HepG2 (cell line): ENCODE measurements at regions not wholly inside any gene's neighbourhood (a gene's known extent, or its start where the extent isn't known, plus 50 kb on each side); places are given as distances from the start of the nearest gene placed in this dataset.

ENCODE experiments used
- ATAC-seq: fragments of 200-7000 bp; cut with Tn5 transposase; 3 replicates; pipeline ENCODE4 v1.9.1; 2020; ENCODE audit warnings: mild to moderate bottlenecking, moderate library complexity
- BruUV-seq: library from RNA; stranded (reverse); fragments of 400-500 nt; replicated peaks from 2 replicates; lab custom pipeline; 2021; lab: Mats Ljungman, UMichigan
- CTCF ChIA-PET: fragments of 300-600 bp; formaldehyde crosslinking; extraction: SDS; loops from one replicate; lab custom pipeline; 2021; ENCODE audit warnings: low total read pairs, inconsistent platforms, low intra/inter-chr PET ratio; lab: Yijun Ruan, JAX
- POLR2A ChIA-PET: fragments of 350-600 bp; sonication (Branson Sonifier 250); formaldehyde crosslinking; loops from one replicate; lab custom pipeline; 2020; ENCODE audit warnings: antibody characterized with exemption, inconsistent platforms; lab: Yijun Ruan, JAX
- DNase-seq: peaks from one replicate; pipeline ENCODE4 v3.0.0-alpha.2; 2015; ENCODE audit warnings: low spot score
- FAIRE-seq: peaks from 3 replicates; lab custom pipeline; 2011; peaks lifted over from hg19 to GRCh38; lab: Jason Lieb, UNC
- H2AFZ ChIP-seq: one replicate; pipeline ENCODE4 v1.6.1; 2011; ENCODE audit warnings: low read length, inconsistent platforms
- H3K27ac ChIP-seq: fragments of 300-600 bp; 3 replicates; pipeline ENCODE4 v1.8.0; 2011; ENCODE audit warnings: mixed run types, mild to moderate bottlenecking, mixed read lengths, low read length, inconsistent platforms; ENCODE audit not compliant: insufficient read depth; ENCODE audit errors: extremely low read length
- H3K27me3 ChIP-seq, 2 experiments: fragments of 200-600 bp in 1 of 2; 2 replicates in 1 of 2; 3 replicates in 1 of 2; pipeline versions ENCODE4 v1.6.0 to v1.8.0; 2011; ENCODE audit warnings: low read length in 2 of 2, mild to moderate bottlenecking in 2 of 2, moderate library complexity in 2 of 2, inconsistent platforms in 1 of 2; ENCODE audit not compliant: insufficient read depth in 2 of 2, control insufficient read depth in 1 of 2
- H3K36me3 ChIP-seq, 2 experiments: fragments of 200-600 bp in 1 of 2; replicated peaks in 1 of 2; 2 replicates in 1 of 2; 3 replicates in 1 of 2; pipeline versions ENCODE4 v1.5.1 to v1.8.0; 2011; ENCODE audit warnings: low read length in 2 of 2, inconsistent platforms in 1 of 2; ENCODE audit not compliant: insufficient read depth in 2 of 2, control insufficient read depth in 1 of 2
- H3K4me1 ChIP-seq: 2 replicates; pipeline ENCODE4 v1.5.1; 2012; ENCODE audit warnings: low read length, inconsistent platforms; ENCODE audit not compliant: insufficient read depth
- H3K4me2 ChIP-seq: 2 replicates; pipeline ENCODE4 v1.6.0; 2011; ENCODE audit warnings: low read depth, low read length, inconsistent platforms
- H3K4me3 ChIP-seq, 3 experiments: fragments of 200-600 bp in 1 of 3; sonication (generic), shearing (Covaris generic) in 1 of 3; replicated peaks in 1 of 3; 2 replicates each; pipeline ENCODE4 v1.5.1; 2011 to 2016; ENCODE audit warnings: low read length in 3 of 3, inconsistent platforms in 2 of 3, low read depth in 2 of 3, mild to moderate bottlenecking in 2 of 3, control low read depth in 1 of 3, mixed read lengths in 1 of 3; ENCODE audit not compliant: insufficient read depth in 1 of 3
- H3K79me2 ChIP-seq: one replicate; pipeline ENCODE4 v1.6.1; 2011; ENCODE audit warnings: low read length, inconsistent platforms; ENCODE audit not compliant: insufficient read depth
- H3K9ac ChIP-seq: 2 replicates; pipeline ENCODE4 v1.6.0; 2011; ENCODE audit warnings: mild to moderate bottlenecking, low read depth, low read length, inconsistent platforms; ENCODE audit not compliant: insufficient read depth
- H3K9me3 ChIP-seq: 2 replicates; pipeline ENCODE4 v1.5.1; 2012; ENCODE audit warnings: mild to moderate bottlenecking, low read length
- H4K20me1 ChIP-seq: 2 replicates; pipeline ENCODE4 v1.6.0; 2011; ENCODE audit warnings: inconsistent platforms, mild to moderate bottlenecking, low read length, moderate library complexity; ENCODE audit not compliant: insufficient read depth
- BORCS8-MEF2B ChIP-seq: sonication (generic); formaldehyde crosslinking; IDR thresholded peaks from 2 replicates; pipeline ENCODE4 v1.8.0; 2022; ENCODE audit warnings: mild to moderate bottlenecking, missing genetic modification reagents
- ERF ChIP-seq: IDR thresholded peaks from 2 replicates; pipeline ENCODE4 v1.6.1; 2018; ENCODE audit warnings: missing biosample characterization, missing genetic modification reagents
- FOXP1 ChIP-seq, 2 experiments: fragments of 450-650 bp in 1 of 2; IDR thresholded peaks; 2 replicates each; pipeline ENCODE4 v1.6.1; 2017 to 2018; ENCODE audit warnings: antibody characterized with exemption in 1 of 2
- GTF2F1 ChIP-seq: fragments of 150-350 bp; IDR thresholded peaks from 2 replicates; pipeline ENCODE4 v1.6.1; 2014; ENCODE audit warnings: low read length
- HNF4G ChIP-seq, 2 experiments: sonication (generic) in 1 of 2; formaldehyde crosslinking in 1 of 2; IDR thresholded peaks; 2 replicates each; pipeline versions ENCODE4 v1.4.0 to v1.6.1; 2011 to 2020; ENCODE audit warnings: borderline replicate concordance in 2 of 2, low read depth in 2 of 2, mild to moderate bottlenecking in 2 of 2, low read length in 1 of 2, missing genetic modification reagents in 1 of 2, moderate library complexity in 1 of 2
- ISX ChIP-seq: sonication (generic); formaldehyde crosslinking; conservative IDR thresholded peaks from 2 replicates; pipeline ENCODE4 v1.5.0; 2020; ENCODE audit warnings: missing genetic modification reagents
- JUNB ChIP-seq: sonication (generic); formaldehyde crosslinking; IDR thresholded peaks from 2 replicates; pipeline ENCODE4 v1.8.0; 2022; ENCODE audit warnings: missing genetic modification reagents, mild to moderate bottlenecking, borderline replicate concordance
- KAT8 ChIP-seq: IDR thresholded peaks from 2 replicates; pipeline ENCODE4 v1.6.1; 2016; ENCODE audit warnings: missing genetic modification reagents, missing compliant biosample characterization
- MED1 ChIP-seq: sonication (generic); formaldehyde crosslinking; IDR thresholded peaks from 2 replicates; pipeline ENCODE4 v1.4.0; 2020; ENCODE audit warnings: missing genetic modification reagents
- MXD4 ChIP-seq: IDR thresholded peaks from 2 replicates; pipeline ENCODE4 v1.6.1; 2016; ENCODE audit warnings: mild to moderate bottlenecking, missing biosample characterization, missing genetic modification reagents
- NFYC ChIP-seq: IDR thresholded peaks from 2 replicates; pipeline ENCODE4 v1.6.1; 2016; ENCODE audit warnings: missing genetic modification reagents, missing compliant biosample characterization
- NONO ChIP-seq, 2 experiments: fragments of 450-650 bp in 1 of 2; sonication (generic) in 1 of 2; formaldehyde crosslinking in 1 of 2; IDR thresholded peaks in 1 of 2; conservative IDR thresholded peaks in 1 of 2; 2 replicates each; pipeline versions ENCODE4 v1.6.1 to v1.8.0; 2017 to 2022; ENCODE audit warnings: mild to moderate bottlenecking in 1 of 2, missing genetic modification reagents in 1 of 2, moderate library complexity in 1 of 2
- POLR2G ChIP-seq: fragments of 200-400 bp; formaldehyde crosslinking; IDR thresholded peaks from 2 replicates; pipeline ENCODE4 v1.6.1; 2018; ENCODE audit warnings: mild to moderate bottlenecking, low read depth, low read length, moderate library complexity
- PRPF4 ChIP-seq: fragments of 200-400 bp; formaldehyde crosslinking; IDR thresholded peaks from 2 replicates; pipeline ENCODE4 v1.6.1; 2016; ENCODE audit warnings: low read length, low read depth; ENCODE audit not compliant: poor library complexity, severe bottlenecking
- SIX4 ChIP-seq: sonication (generic); formaldehyde crosslinking; IDR thresholded peaks from 2 replicates; pipeline ENCODE4 v1.4.0; 2020; ENCODE audit warnings: missing genetic modification reagents
- SMAD3 ChIP-seq: sonication (generic); formaldehyde crosslinking; IDR thresholded peaks from 2 replicates; pipeline ENCODE4 v1.4.0; 2020; ENCODE audit warnings: missing genetic modification reagents
- YEATS4 ChIP-seq: sonication (generic); formaldehyde crosslinking; IDR thresholded peaks from 2 replicates; pipeline ENCODE4 v1.4.0; 2020; ENCODE audit warnings: missing genetic modification reagents, borderline replicate concordance
- ZNF143 ChIP-seq: sonication (generic); formaldehyde crosslinking; IDR thresholded peaks from 2 replicates; pipeline ENCODE4 v1.4.0; 2020; ENCODE audit warnings: missing genetic modification reagents
- ZNF83 ChIP-seq: sonication (generic); formaldehyde crosslinking; IDR thresholded peaks from 2 replicates; pipeline ENCODE4 v1.4.0; 2020; ENCODE audit warnings: missing genetic modification reagents, mild to moderate bottlenecking, borderline replicate concordance
- WGBS: methylation state at CpG from one replicate; pipeline ENCODE4 v1.1.6; 2017; ENCODE audit warnings: low lambda C conversion rate; 5-methylcytosine and 5-hydroxymethylcytosine counted together
- in situ Hi-C: cut with HindIII; loops from 2 replicates; pipeline ENCODE4 v1.10.0; 2017; ENCODE audit warnings: low pct_unique_long_range_greater_than_20kb; ENCODE audit not compliant: extremely low pct_ligation_motif_present
- intact Hi-C: fragments of 100-400 bp; cut with micrococcal nuclease; formaldehyde crosslinking; loops from one replicate; pipeline ENCODE4 v1.10.0; 2022; ENCODE audit not compliant: unreplicated experiment
- TF ChIP-seq, protein P1 (sequence below): sonication (generic); formaldehyde crosslinking; conservative IDR thresholded peaks from 2 replicates; pipeline ENCODE4 v1.5.0; 2020; ENCODE audit warnings: missing genetic modification reagents

DNA sequence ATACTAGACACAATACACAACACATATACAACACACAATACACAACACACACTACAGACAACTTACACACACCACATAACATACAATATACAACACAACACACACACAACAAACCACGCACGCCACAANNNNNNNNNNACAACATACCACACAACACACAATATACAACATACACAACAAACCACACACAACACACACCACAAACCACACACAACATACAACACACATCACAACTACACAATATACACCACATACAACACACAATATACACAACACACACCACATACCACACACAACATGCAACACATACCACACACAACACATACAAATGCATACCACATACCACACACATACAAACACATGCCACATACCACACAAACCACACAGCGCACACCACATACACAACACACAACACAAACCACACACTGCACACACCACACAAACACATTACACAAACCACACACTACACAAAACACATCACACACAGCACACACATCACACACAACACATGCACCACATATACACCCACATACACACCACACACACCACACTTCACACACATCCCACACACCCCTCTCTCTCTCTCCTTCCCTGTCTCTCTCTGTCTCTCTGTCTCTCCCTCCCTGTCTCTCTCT lies 108.3 kb downstream of the ETS2 start (continued):
- TF ChIP-seq HNF4G (IDR thresholded peaks at IDR 0.05; ENCODE audit: borderline replicate concordance, low read depth, low read length) (no peak), HNF4G (CRISPR knock-in tag; IDR thresholded peaks at IDR 0.05; ENCODE audit: borderline replicate concordance, low read depth) (no peak), MED1 (CRISPR knock-in tag) (0 out of 2 replicates have a peak, but pooled peaks have one; percentile 4), NFYC (no peak), JUNB (CRISPR knock-in tag) (peak; percentile 63; the same call in 1 of the 2 replicates)

DNA sequence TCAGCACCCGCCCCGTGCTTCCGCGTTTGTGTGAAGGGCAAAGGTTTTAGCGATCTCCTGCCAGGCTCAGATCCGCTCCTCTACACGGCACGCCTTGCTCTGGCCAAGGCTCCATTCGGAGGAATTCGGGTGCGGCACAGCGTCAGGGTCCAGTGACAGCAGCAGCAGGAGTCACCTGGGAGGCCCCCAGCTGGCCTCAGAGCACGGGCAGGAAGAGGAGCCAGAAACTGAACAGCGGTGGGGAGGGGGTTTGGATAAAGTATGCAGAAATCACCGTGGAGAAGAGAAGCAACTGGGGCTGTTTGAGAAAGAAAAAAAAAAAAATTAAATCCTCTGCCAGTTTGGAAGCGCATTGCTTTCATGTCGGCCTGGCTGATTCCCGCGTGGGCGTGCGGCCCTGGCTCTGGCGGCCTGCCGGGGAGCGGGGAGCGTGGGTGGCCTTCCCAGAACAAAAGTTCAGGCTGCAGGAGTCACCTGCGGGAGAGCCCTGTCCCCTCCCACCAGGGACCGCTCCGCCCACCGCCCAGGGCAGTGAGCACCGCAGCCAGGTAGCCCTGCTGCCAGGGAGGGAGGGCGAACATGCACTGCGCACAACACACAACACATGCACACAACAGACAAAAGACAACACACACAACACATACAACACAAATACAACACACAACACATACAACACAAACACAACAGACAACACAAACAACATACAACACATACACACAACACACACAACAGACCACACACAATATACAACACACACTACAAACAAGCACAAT lies 107.6 kb downstream of the ETS2 start:
- H4K20me1 ChIP-seq = no peaks in the 10 kb centered on the region
- H3K27ac ChIP-seq = no peak overlapping the region
- peaks cover 85% of the 10 kb centered on the region for H3K4me1 ChIP-seq
- ChIA-PET CTCF (no interaction called here), POLR2A (no interaction called here)
- no peaks in the 10 kb centered on the region for H3K79me2 ChIP-seq
- DNase-seq (no peak), ATAC-seq (peak; percentile 26), FAIRE-seq (peak; percentile 84)
- H3K36me3 ChIP-seq = no peaks in the 10 kb centered on the region
- no peak overlapping the region for H3K9ac ChIP-seq
- BruUV-seq = no TSS peak
- H3K4me2 ChIP-seq = peak overlapping the region; percentile 50
- intact Hi-C loops = no loop called here
- no peaks in the 10 kb centered on the region for H3K9me3 ChIP-seq
- H3K27me3 ChIP-seq = no peaks in the 10 kb centered on the region; a peak in 1 of 5 replicates
- no peak overlapping the region for H2AFZ ChIP-seq
- peak overlapping the region in 1 of 3 experiments; percentile 7; a peak in 2 of 6 replicates for H3K4me3 ChIP-seq
- 49% methylated on average over 20 of the region's 32 CpGs for WGBS
- in situ Hi-C loops = no loop called here
- no peak for TF ChIP-seq ZNF83 (CRISPR knock-in tag)
- TF ChIP-seq FOXP1 (IDR thresholded peaks at IDR 0.05) = peak; percentile 56; the same call in 1 of the 2 replicates
- no peak for TF ChIP-seq FOXP1 (CRISPR knock-in tag; IDR thresholded peaks at IDR 0.05)
- no peak for TF ChIP-seq PRPF4
- no peak for TF ChIP-seq SIX4 (CRISPR knock-in tag)
- no peak for TF ChIP-seq POLR2G
- TF ChIP-seq NONO (IDR thresholded peaks at IDR 0.05) = 0 out of 2 replicates have a peak, but pooled peaks have one; percentile 30
- no peak for TF ChIP-seq NONO (CRISPR knock-in tag; conservative IDR thresholded peaks at IDR 0.05)
- TF ChIP-seq ERF (CRISPR knock-in tag) = no peak
- no peak for TF ChIP-seq YEATS4 (CRISPR knock-in tag)
- no peak for TF ChIP-seq GTF2F1
- TF ChIP-seq ISX (CRISPR knock-in tag) = no peak
- no peak for TF ChIP-seq SMAD3 (CRISPR knock-in tag)
- TF ChIP-seq, protein P1, sequence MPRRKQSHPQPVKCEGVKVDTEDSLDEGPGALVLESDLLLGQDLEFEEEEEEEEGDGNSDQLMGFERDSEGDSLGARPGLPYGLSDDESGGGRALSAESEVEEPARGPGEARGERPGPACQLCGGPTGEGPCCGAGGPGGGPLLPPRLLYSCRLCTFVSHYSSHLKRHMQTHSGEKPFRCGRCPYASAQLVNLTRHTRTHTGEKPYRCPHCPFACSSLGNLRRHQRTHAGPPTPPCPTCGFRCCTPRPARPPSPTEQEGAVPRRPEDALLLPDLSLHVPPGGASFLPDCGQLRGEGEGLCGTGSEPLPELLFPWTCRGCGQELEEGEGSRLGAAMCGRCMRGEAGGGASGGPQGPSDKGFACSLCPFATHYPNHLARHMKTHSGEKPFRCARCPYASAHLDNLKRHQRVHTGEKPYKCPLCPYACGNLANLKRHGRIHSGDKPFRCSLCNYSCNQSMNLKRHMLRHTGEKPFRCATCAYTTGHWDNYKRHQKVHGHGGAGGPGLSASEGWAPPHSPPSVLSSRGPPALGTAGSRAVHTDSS (CRISPR knock-in tag) = no peak
- no peak for TF ChIP-seq KAT8 (CRISPR knock-in tag)
- TF ChIP-seq BORCS8-MEF2B (CRISPR knock-in tag) = no peak
- TF ChIP-seq ZNF143 (CRISPR knock-in tag) = no peak
- no peak for TF ChIP-seq MXD4 (CRISPR knock-in tag)
